ENCODE measurements at regions not wholly inside any gene's neighbourhood (a gene's known extent, or its start where the extent isn't known, plus 50 kb on each side); places are given as distances from the start of the nearest gene placed in this dataset.
"Not testable (repeated sequence)": the region's sequence is repeated elsewhere in the genome, so short reads cannot be mapped to it uniquely, and the experiment has no call there.

DNA sequence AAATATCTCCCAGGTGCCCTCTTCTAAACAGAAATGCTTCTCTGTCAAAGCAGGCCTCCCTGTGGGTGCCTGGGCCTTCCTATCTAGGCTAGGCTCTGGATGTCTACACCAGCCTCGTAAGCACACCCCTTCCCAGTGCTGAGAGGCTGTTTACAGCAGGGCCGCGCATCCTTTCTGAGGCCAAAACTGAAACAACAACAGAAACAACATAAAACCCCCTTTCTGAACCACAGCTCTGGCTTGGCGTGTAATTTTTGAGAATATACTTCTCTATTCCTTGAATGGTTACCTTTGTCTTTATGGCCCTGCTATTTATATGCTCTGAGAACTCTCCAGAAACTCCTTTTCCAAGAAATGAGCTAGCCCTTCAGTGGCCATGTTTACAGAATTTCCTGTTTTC is 118.4 kb downstream of the BCL2L11 start:
- no peak overlapping the region for H3K4me3 Mint-ChIP-seq (ENCODE audit: low read depth)

DNA sequence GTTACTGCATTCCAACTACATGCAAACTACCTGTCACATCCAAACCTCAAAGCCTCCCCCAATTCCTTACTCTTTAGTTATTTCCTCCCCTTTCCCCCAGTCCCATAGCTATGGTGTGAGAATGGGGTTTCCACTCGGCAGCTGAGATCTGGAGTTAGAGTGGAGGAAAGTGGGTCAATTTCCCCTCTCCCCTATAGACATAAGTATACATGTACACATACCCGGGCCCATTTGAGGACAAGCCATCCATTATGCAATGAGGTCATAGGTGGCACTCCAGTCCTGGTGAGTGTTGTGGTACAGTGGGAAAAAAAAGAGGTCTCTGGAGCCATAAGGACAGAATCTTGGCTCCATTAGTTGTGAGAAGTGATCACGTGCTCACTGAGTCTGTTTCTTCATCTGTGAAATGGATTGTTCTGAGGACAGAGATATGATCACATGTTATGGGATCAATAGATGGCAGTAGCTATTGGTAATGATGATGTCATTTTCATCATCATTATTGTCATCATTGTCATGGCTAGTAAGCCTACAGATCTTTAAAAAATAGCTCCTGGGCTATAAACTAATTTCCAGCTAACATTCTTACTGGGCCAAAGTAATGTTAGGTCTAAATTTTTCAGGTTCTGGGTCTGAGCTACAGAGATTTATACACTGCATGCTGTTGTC is 119.0 kb downstream of the BCL2L11 start:
- no peaks in the 10 kb centered on the region for H3K9me3 Mint-ChIP-seq
- DNase-seq (ENCODE audit: low spot score) = no peak
- peaks cover 6% of the 10 kb centered on the region for H3K27me3 Mint-ChIP-seq (ENCODE audit: low read depth)
- no peaks in the 10 kb centered on the region for H3K36me3 Mint-ChIP-seq (ENCODE audit: low read depth)
- peaks cover 9% of the 10 kb centered on the region for H3K4me1 Mint-ChIP-seq (ENCODE audit: low read depth)
- intact Hi-C loops (cut with micrococcal nuclease) = no loop called here
- H3K4me3 Mint-ChIP-seq (ENCODE audit: low read depth) = no peak overlapping the region
- no peak overlapping the region for H3K27ac Mint-ChIP-seq

More for the DNA sequence above, 118.4 kb downstream of the BCL2L11 start:
- H3K4me1 Mint-ChIP-seq (ENCODE audit: low read depth) = peaks cover 9% of the 10 kb centered on the region
- H3K27ac Mint-ChIP-seq = no peak overlapping the region
- DNase-seq (ENCODE audit: low spot score) = no peak
- no peaks in the 10 kb centered on the region for H3K9me3 Mint-ChIP-seq
- intact Hi-C loops (cut with micrococcal nuclease) = no loop called here
- no peaks in the 10 kb centered on the region for H3K36me3 Mint-ChIP-seq (ENCODE audit: low read depth)
- peaks cover 6% of the 10 kb centered on the region for H3K27me3 Mint-ChIP-seq (ENCODE audit: low read depth)

DNA sequence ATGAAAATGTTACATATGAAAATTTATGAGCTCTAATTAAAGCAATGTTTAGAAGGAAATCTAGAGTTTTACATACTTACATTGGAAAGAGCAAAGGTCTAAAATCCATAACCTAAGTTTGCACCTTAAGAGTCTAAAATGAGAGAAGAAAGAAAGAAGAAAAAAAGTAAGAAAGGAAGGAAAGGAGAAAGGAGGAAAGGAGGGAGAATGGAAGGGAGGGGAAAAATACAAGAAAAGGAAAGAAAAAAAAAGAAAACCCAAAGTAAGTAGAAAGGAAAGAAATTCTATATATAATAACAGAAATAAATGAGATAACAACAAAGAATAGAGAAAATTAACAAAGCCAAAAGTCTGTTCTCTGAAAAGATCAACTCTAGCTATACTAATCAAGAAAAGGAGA is 122.6 kb downstream of the BCL2L11 start:
- intact Hi-C loops (cut with micrococcal nuclease) = no loop called here

DNA sequence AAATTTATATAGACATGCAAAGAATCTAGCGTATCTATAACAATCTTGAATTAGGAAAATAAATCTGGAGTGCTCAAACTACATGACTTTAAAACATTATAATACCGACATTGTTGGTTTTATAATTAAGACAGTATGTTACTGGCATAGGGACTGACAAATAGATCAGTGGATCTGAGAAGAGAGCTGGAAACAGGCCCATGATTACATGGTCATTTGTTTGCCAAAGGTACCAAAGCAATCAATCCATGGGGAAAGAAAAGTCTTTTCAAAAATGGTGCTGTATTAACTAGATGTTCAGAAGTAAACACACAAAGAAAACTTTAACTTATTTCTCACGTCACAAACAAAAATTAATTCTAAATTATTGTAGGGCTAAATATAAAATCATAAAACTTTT is 124.2 kb downstream of the BCL2L11 start:
- Mint-ChIP-seq H3K4me1 (ENCODE audit: low read depth) (no peaks in the 10 kb centered on the region), H3K36me3 (ENCODE audit: low read depth) (peaks cover 5% of the 10 kb centered on the region), H3K27me3 (ENCODE audit: low read depth) (peaks cover 4% of the 10 kb centered on the region), H3K9me3 (no peaks in the 10 kb centered on the region), H3K4me3 (ENCODE audit: low read depth) (no peak overlapping the region), H3K27ac (no peak overlapping the region)
- no peak for DNase-seq (ENCODE audit: low spot score)
- intact Hi-C loops (cut with micrococcal nuclease) = no loop called here

More for the DNA sequence above, 122.6 kb downstream of the BCL2L11 start:
- Mint-ChIP-seq H3K4me1 (ENCODE audit: low read depth) (peaks cover 9% of the 10 kb centered on the region), H3K36me3 (ENCODE audit: low read depth) (peaks cover 5% of the 10 kb centered on the region), H3K27me3 (ENCODE audit: low read depth) (peaks cover 4% of the 10 kb centered on the region), H3K9me3 (no peaks in the 10 kb centered on the region), H3K4me3 (ENCODE audit: low read depth) (no peak overlapping the region), H3K27ac (no peak overlapping the region)
- DNase-seq (ENCODE audit: low spot score) = no peak

DNA sequence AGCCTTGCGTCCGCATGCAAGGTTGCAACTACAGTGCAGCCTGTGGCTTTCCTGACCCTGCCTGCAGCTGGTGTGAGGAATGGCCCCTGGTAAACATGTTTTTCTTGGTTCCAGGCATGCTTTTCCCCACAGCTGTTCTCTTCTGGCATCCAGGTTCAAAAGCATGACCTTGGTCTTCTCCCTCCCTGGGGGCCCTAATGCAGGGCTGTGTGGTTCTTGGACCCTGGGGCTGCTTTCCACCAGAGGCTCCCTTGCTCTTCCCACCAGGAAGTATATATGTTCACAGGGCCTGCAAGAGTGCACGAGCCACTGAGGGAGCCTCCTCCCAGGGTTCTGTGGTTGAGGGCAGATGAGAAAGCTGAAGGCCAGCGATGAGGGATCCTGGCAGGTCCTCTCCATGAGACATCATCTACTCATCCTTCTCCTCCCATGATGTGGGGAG is 125.9 kb downstream of the BCL2L11 start:
- Mint-ChIP-seq H3K4me1 (ENCODE audit: low read depth) (no peaks in the 10 kb centered on the region), H3K4me3 (ENCODE audit: low read depth) (no peak overlapping the region), H3K36me3 (ENCODE audit: low read depth) (peaks cover 8% of the 10 kb centered on the region), H3K27me3 (ENCODE audit: low read depth) (peaks cover 2% of the 10 kb centered on the region), H3K27ac (no peak overlapping the region), H3K9me3 (peaks cover 6% of the 10 kb centered on the region)
- intact Hi-C loops (cut with micrococcal nuclease) = no loop called here
- no peak for DNase-seq (ENCODE audit: low spot score)

DNA sequence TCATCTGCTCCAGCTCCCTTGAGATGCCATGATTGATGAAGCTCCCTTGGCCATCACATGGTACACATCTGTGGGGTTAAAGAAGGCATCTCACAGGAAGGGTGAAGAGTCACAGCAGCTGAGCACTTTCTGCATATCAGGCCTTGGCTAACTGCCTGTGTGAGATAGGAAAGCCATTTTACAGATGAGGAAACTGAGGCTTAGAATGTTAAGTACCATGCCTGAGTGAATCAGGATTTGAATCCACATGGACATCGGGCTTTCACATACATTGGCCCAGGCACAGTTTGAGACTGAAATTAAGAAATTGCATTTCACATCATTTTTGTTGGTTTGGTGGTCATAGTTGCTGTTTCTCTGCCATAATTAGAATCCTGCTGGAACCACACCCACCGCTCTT is 126.8 kb downstream of the BCL2L11 start:
- peaks cover 3% of the 10 kb centered on the region for H3K4me1 Mint-ChIP-seq (ENCODE audit: low read depth)
- no peak overlapping the region for H3K4me3 Mint-ChIP-seq (ENCODE audit: low read depth)
- H3K27ac Mint-ChIP-seq = no peak overlapping the region
- H3K9me3 Mint-ChIP-seq = peaks cover 14% of the 10 kb centered on the region
- peaks cover 2% of the 10 kb centered on the region for H3K27me3 Mint-ChIP-seq (ENCODE audit: low read depth)
- peaks cover 16% of the 10 kb centered on the region for H3K36me3 Mint-ChIP-seq (ENCODE audit: low read depth)
- intact Hi-C loops (cut with micrococcal nuclease) = no loop called here
- DNase-seq (ENCODE audit: low spot score) = no peak

DNA sequence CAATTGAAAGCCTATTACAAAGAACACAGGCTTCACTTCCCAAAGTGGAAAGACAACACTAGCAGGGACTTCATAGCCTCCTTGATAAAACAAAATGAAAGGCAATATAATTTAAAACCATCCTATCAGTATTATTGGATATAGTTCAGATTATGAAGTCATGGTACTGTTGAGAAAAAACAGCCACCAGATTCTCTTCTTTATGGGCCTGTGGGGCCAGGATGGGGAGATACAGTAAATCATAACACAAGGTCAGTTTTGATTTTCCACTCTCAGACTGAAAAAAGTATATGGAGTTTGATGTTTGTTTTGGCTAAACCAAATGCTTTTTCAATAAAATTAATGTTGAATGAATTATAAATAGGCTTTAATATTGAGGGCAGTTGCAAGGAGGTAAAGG is 129.1 kb downstream of the BCL2L11 start:
- H3K4me3 Mint-ChIP-seq (ENCODE audit: low read depth) = no peak overlapping the region

DNA sequence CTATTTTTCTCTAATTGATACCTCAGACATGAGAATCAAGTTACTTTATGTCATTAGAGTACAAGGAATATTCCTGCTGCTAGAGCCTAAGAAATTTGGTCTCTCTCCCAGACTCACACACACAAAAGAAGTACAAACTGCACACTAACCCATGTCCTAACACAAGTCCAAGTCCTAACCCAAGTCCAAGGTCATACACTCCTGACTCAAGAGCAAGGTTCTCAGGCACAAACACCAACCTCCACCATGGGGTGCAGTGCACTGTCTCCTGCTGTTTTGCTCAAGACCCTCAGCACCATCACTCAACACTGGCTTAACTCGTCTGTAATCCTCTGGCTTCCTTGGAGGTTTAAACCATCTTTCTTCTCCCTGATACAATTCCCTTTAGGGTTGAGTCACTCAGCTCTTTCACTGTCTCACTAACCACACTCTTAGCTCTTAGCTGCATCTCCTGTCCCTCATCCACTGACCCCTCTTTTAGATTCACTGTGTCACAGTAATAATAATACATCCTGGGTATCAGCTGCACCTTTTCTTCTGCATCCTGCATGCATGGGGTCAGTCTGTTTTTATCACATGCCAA is 129.8 kb downstream of the BCL2L11 start:
- intact Hi-C loops (cut with micrococcal nuclease) = no loop called here
- Mint-ChIP-seq H3K36me3 (ENCODE audit: low read depth) (peaks cover 16% of the 10 kb centered on the region), H3K4me1 (ENCODE audit: low read depth) (peaks cover 7% of the 10 kb centered on the region), H3K27ac (no peak overlapping the region), H3K9me3 (peaks cover 19% of the 10 kb centered on the region), H3K4me3 (ENCODE audit: low read depth) (no peak overlapping the region), H3K27me3 (ENCODE audit: low read depth) (no peaks in the 10 kb centered on the region)
- no peak for DNase-seq (ENCODE audit: low spot score)

More for the DNA sequence above, 129.1 kb downstream of the BCL2L11 start:
- Mint-ChIP-seq H3K9me3 (peaks cover 19% of the 10 kb centered on the region), H3K27ac (no peak overlapping the region), H3K36me3 (ENCODE audit: low read depth) (peaks cover 16% of the 10 kb centered on the region), H3K27me3 (ENCODE audit: low read depth) (no peaks in the 10 kb centered on the region), H3K4me1 (ENCODE audit: low read depth) (peaks cover 7% of the 10 kb centered on the region)
- intact Hi-C loops (cut with micrococcal nuclease) = no loop called here
- no peak for DNase-seq (ENCODE audit: low spot score)

DNA sequence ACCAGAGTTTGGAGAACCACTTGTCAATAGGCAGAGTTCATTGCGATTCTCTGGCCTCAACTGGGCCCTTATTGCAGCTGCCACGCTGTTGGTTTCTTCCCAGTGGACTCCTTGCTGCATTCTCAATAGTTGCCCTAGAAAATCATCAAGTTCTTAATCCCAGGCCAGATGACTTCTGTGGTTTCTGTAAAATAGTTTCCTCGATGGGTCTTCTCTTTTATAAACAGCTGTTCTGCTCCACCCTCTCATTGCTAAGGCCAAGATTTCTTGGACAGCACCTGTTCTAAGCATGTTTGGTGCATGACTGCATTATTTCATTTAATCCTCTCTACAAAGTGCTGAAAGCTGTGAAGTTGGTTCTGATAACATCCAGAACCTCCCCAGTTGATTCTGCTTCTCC is 131.0 kb downstream of the BCL2L11 start:
- peaks cover 19% of the 10 kb centered on the region for H3K9me3 Mint-ChIP-seq
- intact Hi-C loops (cut with micrococcal nuclease) = no loop called here
- H3K27me3 Mint-ChIP-seq (ENCODE audit: low read depth) = no peaks in the 10 kb centered on the region
- peaks cover 7% of the 10 kb centered on the region for H3K4me1 Mint-ChIP-seq (ENCODE audit: low read depth)
- DNase-seq (ENCODE audit: low spot score) = no peak
- peaks cover 16% of the 10 kb centered on the region for H3K36me3 Mint-ChIP-seq (ENCODE audit: low read depth)
- no peak overlapping the region for H3K27ac Mint-ChIP-seq
- no peak overlapping the region for H3K4me3 Mint-ChIP-seq (ENCODE audit: low read depth)

DNA sequence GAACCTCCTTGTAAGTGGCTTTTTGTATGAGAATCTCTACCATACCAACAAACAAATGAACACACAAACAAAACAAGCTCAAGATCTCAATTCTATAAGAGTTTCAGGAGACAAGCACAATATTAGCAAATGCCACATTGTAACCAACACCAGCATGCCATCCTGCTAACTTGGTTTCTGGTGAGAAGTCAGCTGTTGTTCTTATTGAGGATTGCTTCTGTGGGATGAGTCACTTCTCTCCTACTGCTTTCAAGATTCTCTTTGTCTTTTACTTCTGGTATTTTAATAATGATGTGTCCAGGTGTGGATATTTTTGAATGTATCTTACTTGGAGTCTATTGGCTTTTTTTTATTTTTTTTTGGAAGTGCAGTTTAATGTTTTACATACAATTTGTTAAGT is 131.7 kb downstream of the BCL2L11 start:
- Mint-ChIP-seq H3K4me1 (ENCODE audit: low read depth) (peaks cover 7% of the 10 kb centered on the region), H3K27me3 (ENCODE audit: low read depth) (no peaks in the 10 kb centered on the region), H3K27ac (no peak overlapping the region), H3K4me3 (ENCODE audit: low read depth) (no peak overlapping the region), H3K36me3 (ENCODE audit: low read depth) (peaks cover 12% of the 10 kb centered on the region), H3K9me3 (peaks cover 19% of the 10 kb centered on the region)
- DNase-seq (ENCODE audit: low spot score) = no peak
- intact Hi-C loops (cut with micrococcal nuclease) = no loop called here

DNA sequence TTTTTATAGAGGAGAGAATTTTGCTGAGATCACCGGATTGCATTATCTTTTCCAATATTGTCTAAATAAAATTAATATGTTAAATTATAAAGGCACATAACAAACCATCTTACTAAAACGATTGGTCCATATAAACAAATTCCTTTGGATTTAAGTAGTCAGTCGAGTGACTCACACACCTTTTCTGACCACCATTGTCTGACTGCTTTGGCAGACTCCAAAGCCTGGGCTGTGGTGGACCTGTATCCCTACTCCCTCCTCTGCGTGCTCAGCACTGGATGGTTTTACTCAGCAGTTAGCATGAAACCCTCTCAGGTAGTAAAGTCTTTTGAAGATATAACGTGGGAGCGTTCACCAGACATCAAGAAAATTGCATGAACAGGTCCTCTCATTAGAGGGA is 134.2 kb downstream of the BCL2L11 start:
- H3K27me3 Mint-ChIP-seq (ENCODE audit: low read depth); DNase-seq (ENCODE audit: low spot score); H3K4me1 Mint-ChIP-seq (ENCODE audit: low read depth); H3K4me3 Mint-ChIP-seq (ENCODE audit: low read depth); intact Hi-C loops (cut with micrococcal nuclease); H3K27ac Mint-ChIP-seq: not testable (repeated sequence)
- H3K36me3 Mint-ChIP-seq (ENCODE audit: low read depth) = peaks cover 15% of the 10 kb centered on the region
- H3K9me3 Mint-ChIP-seq = peaks cover 19% of the 10 kb centered on the region

DNA sequence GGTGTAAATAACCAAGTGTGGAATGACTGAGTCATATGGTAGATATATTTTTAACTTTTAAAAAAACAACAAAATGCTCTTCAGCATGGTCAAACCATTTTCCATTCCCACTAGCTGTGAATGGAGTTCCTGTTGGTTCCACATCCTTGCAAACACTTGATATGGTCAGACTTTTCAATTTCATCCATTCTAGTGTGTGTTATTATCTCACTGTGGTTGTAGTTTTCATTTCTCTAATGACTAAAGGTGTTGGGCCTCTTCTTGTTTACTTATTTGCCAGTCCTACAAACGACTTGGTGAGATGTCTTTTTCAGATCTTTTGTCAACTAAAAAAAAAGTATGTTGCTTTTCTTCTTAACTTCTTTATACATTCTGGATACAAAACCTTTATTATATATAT is 135.9 kb downstream of the BCL2L11 start:
- H3K36me3 Mint-ChIP-seq (ENCODE audit: low read depth) = peaks cover 13% of the 10 kb centered on the region
- H3K9me3 Mint-ChIP-seq = peaks cover 13% of the 10 kb centered on the region
- H3K27me3 Mint-ChIP-seq (ENCODE audit: low read depth); H3K4me1 Mint-ChIP-seq (ENCODE audit: low read depth); DNase-seq (ENCODE audit: low spot score); intact Hi-C loops (cut with micrococcal nuclease); H3K27ac Mint-ChIP-seq; H3K4me3 Mint-ChIP-seq (ENCODE audit: low read depth): not testable (repeated sequence)

DNA sequence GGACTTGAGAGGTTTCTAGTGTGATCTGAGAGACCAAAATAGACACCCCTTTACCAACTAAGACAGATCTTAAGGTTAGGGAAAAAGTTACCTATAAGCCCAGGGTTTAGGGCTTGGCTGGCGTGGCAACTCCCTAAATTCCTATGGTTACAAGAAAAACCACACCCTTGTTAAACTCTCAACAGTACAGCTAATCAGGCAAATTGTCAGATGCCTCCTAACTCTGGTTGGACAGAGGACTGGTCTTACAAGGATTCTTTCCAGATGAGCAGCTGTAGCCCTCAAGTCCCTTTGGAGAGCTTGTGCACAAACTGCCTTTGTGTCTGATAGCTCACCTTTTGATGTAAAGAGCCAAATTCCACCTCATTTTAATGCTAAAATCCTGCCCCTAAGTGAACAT is 136.9 kb downstream of the BCL2L11 start:
- H3K27me3 Mint-ChIP-seq (ENCODE audit: low read depth); H3K9me3 Mint-ChIP-seq; H3K36me3 Mint-ChIP-seq (ENCODE audit: low read depth); H3K4me3 Mint-ChIP-seq (ENCODE audit: low read depth); intact Hi-C loops (cut with micrococcal nuclease); H3K27ac Mint-ChIP-seq; DNase-seq (ENCODE audit: low spot score); H3K4me1 Mint-ChIP-seq (ENCODE audit: low read depth): not testable (repeated sequence)
